ENCODE measurements at regions not wholly inside any gene's neighbourhood (a gene's known extent, or its start where the extent isn't known, plus 50 kb on each side); places are given as distances from the start of the nearest gene placed in this dataset.

DNA sequence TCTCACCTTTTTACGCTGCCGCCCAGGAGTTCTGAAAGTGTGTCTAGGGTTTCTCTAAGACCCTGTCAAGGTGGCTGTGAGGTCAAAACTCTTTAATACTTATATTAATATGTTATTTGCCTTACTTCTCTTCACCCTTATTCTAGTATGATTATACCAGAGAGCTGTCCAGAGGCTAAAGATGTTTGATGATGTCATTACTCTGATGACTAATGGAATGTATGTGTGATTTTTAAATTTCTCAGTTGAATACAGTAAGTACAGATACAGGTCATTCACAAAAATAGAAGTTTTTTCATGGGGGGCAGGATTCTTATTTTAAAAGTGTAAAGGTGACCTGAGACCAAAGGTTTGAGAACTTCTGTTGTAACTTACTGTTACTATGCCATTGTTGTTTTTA lies 150.6 kb upstream of the FOXP2 start:
- no peaks in the 10 kb centered on the region for H3K4me1 ChIP-seq (ENCODE audit: insufficient read depth)
- no peaks in the 10 kb centered on the region; the same call in 1 of the 2 replicates for H3K9me2 ChIP-seq (ENCODE audit: insufficient read depth)
- no peaks in the 10 kb centered on the region for H3K36me3 ChIP-seq (ENCODE audit: low read depth)
- 96% methylated on average over 2 of the region's 2 CpGs for WGBS, 2 experiments (ENCODE audit: low coverage in 1 of 2, low lambda C conversion rate in 2 of 2, missing lambda C conversion rate in 2 of 2)
- no peak overlapping the region for H3K9ac ChIP-seq
- no peak overlapping the region for H2AFZ ChIP-seq
- in situ Hi-C loops (cut with MboI) = no loop called here
- no peaks in the 10 kb centered on the region for H3K27me3 ChIP-seq (replicated peaks; ENCODE audit: insufficient read depth)
- DNase-seq = peak; percentile 40
- no peaks in the 10 kb centered on the region for H4K20me1 ChIP-seq (ENCODE audit: insufficient read depth)
- TF ChIP-seq EZH2phosphoT487 (IDR thresholded peaks at IDR 0.05; ENCODE audit: insufficient read depth, low read depth) = no peak
- TF ChIP-seq EZH2 (IDR thresholded peaks at IDR 0.05; ENCODE audit: insufficient read depth, poor library complexity, severe bottlenecking) = no peak
- no peak overlapping the region for H3K27ac ChIP-seq
- no peaks in the 10 kb centered on the region for H3F3A ChIP-seq (ENCODE audit: insufficient read depth)
- H3K9me3 ChIP-seq (ENCODE audit: low read depth) = no peaks in the 10 kb centered on the region
- no peaks in the 10 kb centered on the region for H3K79me2 ChIP-seq (ENCODE audit: insufficient read depth)
- no peak overlapping the region for H3K4me2 ChIP-seq (ENCODE audit: unreplicated experiment)
- no peak overlapping the region for H3K4me3 ChIP-seq

- DNase-seq = no peak
- H3K27me3 ChIP-seq (replicated peaks; ENCODE audit: insufficient read depth) = no peaks in the 10 kb centered on the region
- H3K9ac ChIP-seq = no peak overlapping the region
- no peaks in the 10 kb centered on the region for H3K36me3 ChIP-seq (ENCODE audit: low read depth)
- H3K79me2 ChIP-seq (ENCODE audit: insufficient read depth) = no peaks in the 10 kb centered on the region
- H2AFZ ChIP-seq = no peak overlapping the region
- no peaks in the 10 kb centered on the region for H3K4me1 ChIP-seq (ENCODE audit: insufficient read depth)
- no peaks in the 10 kb centered on the region for H3K9me3 ChIP-seq (ENCODE audit: low read depth)
- H3K9me2 ChIP-seq (ENCODE audit: insufficient read depth) = no peaks in the 10 kb centered on the region; the same call in 1 of the 2 replicates
- no peak overlapping the region for H3K4me3 ChIP-seq
- no peak for TF ChIP-seq EZH2 (IDR thresholded peaks at IDR 0.05; ENCODE audit: insufficient read depth, poor library complexity, severe bottlenecking)
- no peak for TF ChIP-seq EZH2phosphoT487 (IDR thresholded peaks at IDR 0.05; ENCODE audit: insufficient read depth, low read depth)
- H4K20me1 ChIP-seq (ENCODE audit: insufficient read depth) = no peaks in the 10 kb centered on the region
- no peak overlapping the region for H3K27ac ChIP-seq
- WGBS, 2 experiments (ENCODE audit: low coverage in 1 of 2, low lambda C conversion rate in 2 of 2, missing lambda C conversion rate in 2 of 2) = 65 to 75% methylated on average over 3 of the region's 3 CpGs
- in situ Hi-C loops (cut with MboI) = no loop called here
- no peaks in the 10 kb centered on the region for H3F3A ChIP-seq (ENCODE audit: insufficient read depth)
- no peak overlapping the region for H3K4me2 ChIP-seq (ENCODE audit: unreplicated experiment)
Observed at GRCh38 chr7:114263219-114263618, 151.4 kb upstream of the FOXP2 start.

GRCh38 chr7:114255404-114255841 lies 159.2 kb upstream of the FOXP2 start:
- Histone ChIP-seq H3F3A (ENCODE audit: insufficient read depth) (no peaks in the 10 kb centered on the region), H3K9me3 (ENCODE audit: low read depth) (no peaks in the 10 kb centered on the region), H3K27me3 (replicated peaks; ENCODE audit: insufficient read depth) (no peaks in the 10 kb centered on the region), H4K20me1 (ENCODE audit: insufficient read depth) (no peaks in the 10 kb centered on the region), H3K9me2 (ENCODE audit: insufficient read depth) (no peaks in the 10 kb centered on the region; the same call in 1 of the 2 replicates), H2AFZ (no peak overlapping the region), H3K36me3 (ENCODE audit: low read depth) (no peaks in the 10 kb centered on the region), H3K79me2 (ENCODE audit: insufficient read depth) (no peaks in the 10 kb centered on the region), H3K4me3 (no peak overlapping the region), H3K9ac (no peak overlapping the region), H3K4me1 (ENCODE audit: insufficient read depth) (no peaks in the 10 kb centered on the region), H3K4me2 (ENCODE audit: unreplicated experiment) (no peak overlapping the region), H3K27ac (no peak overlapping the region)
- 84 to 88% methylated on average over 14 of the region's 14 CpGs for WGBS, 2 experiments (ENCODE audit: low coverage in 1 of 2, low lambda C conversion rate in 2 of 2, missing lambda C conversion rate in 2 of 2)
- no peak for DNase-seq
- no peak for TF ChIP-seq EZH2phosphoT487 (IDR thresholded peaks at IDR 0.05; ENCODE audit: insufficient read depth, low read depth)
- TF ChIP-seq EZH2 (IDR thresholded peaks at IDR 0.05; ENCODE audit: insufficient read depth, poor library complexity, severe bottlenecking) = no peak
- in situ Hi-C loops (cut with MboI) = no loop called here

GRCh38 chr7:114243646-114244045 lies 171.0 kb upstream of the FOXP2 start:
- no peaks in the 10 kb centered on the region for H3K9me3 ChIP-seq (ENCODE audit: low read depth)
- no peaks in the 10 kb centered on the region for H3K36me3 ChIP-seq (ENCODE audit: low read depth)
- no peaks in the 10 kb centered on the region for H3K27me3 ChIP-seq (replicated peaks; ENCODE audit: insufficient read depth)
- TF ChIP-seq EZH2phosphoT487 (IDR thresholded peaks at IDR 0.05; ENCODE audit: insufficient read depth, low read depth) (no peak), EZH2 (IDR thresholded peaks at IDR 0.05; ENCODE audit: insufficient read depth, poor library complexity, severe bottlenecking) (no peak)
- H3K9ac ChIP-seq = no peak overlapping the region
- H2AFZ ChIP-seq = no peak overlapping the region
- no peaks in the 10 kb centered on the region for H3F3A ChIP-seq (ENCODE audit: insufficient read depth)
- 0 out of 2 replicates have a peak, but pooled peaks cover 5% of the 10 kb centered on the region for H3K4me1 ChIP-seq (ENCODE audit: insufficient read depth)
- in situ Hi-C loops (cut with MboI) = no loop called here
- WGBS, 2 experiments (ENCODE audit: low coverage in 1 of 2, low lambda C conversion rate in 2 of 2, missing lambda C conversion rate in 2 of 2) = 85 to 89% methylated on average over 3 of the region's 3 CpGs
- no peaks in the 10 kb centered on the region for H4K20me1 ChIP-seq (ENCODE audit: insufficient read depth)
- H3K27ac ChIP-seq = no peak overlapping the region
- H3K9me2 ChIP-seq (ENCODE audit: insufficient read depth) = no peaks in the 10 kb centered on the region
- H3K4me2 ChIP-seq (ENCODE audit: unreplicated experiment) = no peak overlapping the region
- no peak overlapping the region for H3K4me3 ChIP-seq
- H3K79me2 ChIP-seq (ENCODE audit: insufficient read depth) = no peaks in the 10 kb centered on the region
- no peak for DNase-seq
